ENCODE measurements at regions not wholly inside any gene's neighbourhood (a gene's known extent, or its start where the extent isn't known, plus 50 kb on each side); places are given as distances from the start of the nearest gene placed in this dataset.

DNA sequence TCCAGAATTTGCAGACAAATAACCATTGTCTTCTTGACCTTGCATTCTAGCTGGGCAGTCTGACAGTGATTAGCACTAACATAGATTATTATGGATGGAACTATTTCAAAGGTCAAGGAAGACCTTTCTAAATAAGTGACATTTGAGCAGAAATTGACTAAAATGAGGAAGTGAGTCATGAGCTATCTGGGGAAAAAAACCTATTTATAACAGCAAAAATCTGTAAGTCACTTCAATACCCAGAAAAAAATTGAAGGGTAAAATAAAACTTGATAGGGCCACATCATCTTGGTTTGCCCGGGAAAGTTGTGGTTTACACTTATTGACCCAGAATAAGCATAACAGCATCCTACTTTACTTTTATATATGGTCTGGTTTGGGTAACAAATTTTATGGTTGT, 414.6 kb upstream of the HS3ST1 start:
- Histone ChIP-seq H3K4me1 (no peaks in the 10 kb centered on the region), H3K9me3 (no peaks in the 10 kb centered on the region), H3K27ac (no peak overlapping the region), H3K36me3 (no peaks in the 10 kb centered on the region), H3K27me3 (no peaks in the 10 kb centered on the region), H3K4me3 (no peak overlapping the region)
- TF ChIP-seq POLR2A (IDR thresholded peaks at IDR 0.05) = no peak
- TF ChIP-seq POLR2AphosphoS5 (IDR thresholded peaks at IDR 0.05) = no peak
- no peak for TF ChIP-seq EP300 (IDR thresholded peaks at IDR 0.05)
- TF ChIP-seq, protein P1, sequence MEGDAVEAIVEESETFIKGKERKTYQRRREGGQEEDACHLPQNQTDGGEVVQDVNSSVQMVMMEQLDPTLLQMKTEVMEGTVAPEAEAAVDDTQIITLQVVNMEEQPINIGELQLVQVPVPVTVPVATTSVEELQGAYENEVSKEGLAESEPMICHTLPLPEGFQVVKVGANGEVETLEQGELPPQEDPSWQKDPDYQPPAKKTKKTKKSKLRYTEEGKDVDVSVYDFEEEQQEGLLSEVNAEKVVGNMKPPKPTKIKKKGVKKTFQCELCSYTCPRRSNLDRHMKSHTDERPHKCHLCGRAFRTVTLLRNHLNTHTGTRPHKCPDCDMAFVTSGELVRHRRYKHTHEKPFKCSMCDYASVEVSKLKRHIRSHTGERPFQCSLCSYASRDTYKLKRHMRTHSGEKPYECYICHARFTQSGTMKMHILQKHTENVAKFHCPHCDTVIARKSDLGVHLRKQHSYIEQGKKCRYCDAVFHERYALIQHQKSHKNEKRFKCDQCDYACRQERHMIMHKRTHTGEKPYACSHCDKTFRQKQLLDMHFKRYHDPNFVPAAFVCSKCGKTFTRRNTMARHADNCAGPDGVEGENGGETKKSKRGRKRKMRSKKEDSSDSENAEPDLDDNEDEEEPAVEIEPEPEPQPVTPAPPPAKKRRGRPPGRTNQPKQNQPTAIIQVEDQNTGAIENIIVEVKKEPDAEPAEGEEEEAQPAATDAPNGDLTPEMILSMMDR (IDR thresholded peaks at IDR 0.05) = no peak
- WGBS, 2 donors = 74 to 81% methylated on average over 1 of the region's 1 CpG
- intact Hi-C loops (cut with DNase I) = no loop called here
- DNase-seq = no peak

DNA sequence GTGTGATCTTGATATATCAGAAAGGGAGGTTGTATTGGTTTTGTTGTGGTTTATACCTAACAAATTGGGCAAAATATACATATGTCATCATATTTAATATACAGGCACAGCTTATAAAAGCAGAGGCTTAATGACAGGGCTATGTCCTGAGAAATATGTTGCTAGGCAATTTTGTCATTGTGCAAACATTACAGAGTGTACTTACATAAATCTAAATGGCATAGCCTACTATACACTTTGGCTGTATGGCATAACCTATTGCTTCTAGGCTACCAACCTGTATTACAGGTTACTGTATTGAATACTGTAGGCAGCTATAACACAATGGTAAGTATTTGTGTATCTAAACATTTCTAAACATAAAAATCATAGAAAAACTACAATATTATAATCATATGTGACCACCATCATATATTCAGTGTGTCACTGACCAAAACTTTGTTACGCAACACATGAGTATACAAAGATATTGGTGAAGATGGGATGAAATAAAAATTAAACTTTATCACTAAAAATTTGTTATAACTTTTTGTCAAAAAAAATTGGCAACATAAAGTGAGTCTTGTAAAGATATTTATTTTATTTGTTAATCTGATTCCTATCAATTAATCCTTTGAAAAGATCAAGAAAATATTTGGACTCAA, 414.0 kb upstream of the HS3ST1 start:
- Histone ChIP-seq H3K27ac (no peak overlapping the region), H3K36me3 (no peaks in the 10 kb centered on the region), H3K4me3 (no peak overlapping the region), H3K4me1 (no peaks in the 10 kb centered on the region), H3K9me3 (no peaks in the 10 kb centered on the region), H3K27me3 (no peaks in the 10 kb centered on the region)
- DNase-seq = no peak
- WGBS, 2 donors = 92 to 99% methylated on average over 1 of the region's 1 CpG
- intact Hi-C loops (cut with DNase I) = no loop called here
- no peak for TF ChIP-seq EP300 (IDR thresholded peaks at IDR 0.05)
- no peak for TF ChIP-seq POLR2AphosphoS5 (IDR thresholded peaks at IDR 0.05)
- no peak for TF ChIP-seq POLR2A (IDR thresholded peaks at IDR 0.05)
- TF ChIP-seq, protein P1 (IDR thresholded peaks at IDR 0.05) = no peak

DNA sequence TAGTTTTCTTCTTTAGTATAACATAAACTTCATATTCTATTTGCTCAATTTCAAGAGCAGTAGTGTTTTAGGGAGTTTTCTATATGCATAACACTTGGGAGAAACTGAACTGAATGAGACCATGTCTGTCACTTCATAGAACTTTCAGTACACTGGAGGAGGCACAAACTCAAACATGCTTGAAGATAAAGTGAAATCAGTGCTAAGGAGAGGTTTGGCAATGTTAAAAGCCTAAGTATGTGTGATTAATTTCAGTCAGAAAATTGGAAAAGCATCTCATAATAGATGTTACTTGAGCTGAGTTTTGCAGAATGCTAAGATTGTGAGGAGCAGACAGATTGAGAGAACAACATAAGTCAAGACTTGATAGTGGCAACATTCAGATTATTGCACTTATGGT, 411.2 kb upstream of the HS3ST1 start:
- Histone ChIP-seq H3K27ac (no peak overlapping the region), H3K4me3 (no peak overlapping the region), H3K9me3 (no peaks in the 10 kb centered on the region), H3K36me3 (no peaks in the 10 kb centered on the region), H3K27me3 (no peaks in the 10 kb centered on the region), H3K4me1 (no peaks in the 10 kb centered on the region)
- no peak for DNase-seq
- intact Hi-C loops (cut with DNase I) = no loop called here
- TF ChIP-seq, protein P1 (IDR thresholded peaks at IDR 0.05) = no peak
- TF ChIP-seq POLR2A (IDR thresholded peaks at IDR 0.05) = no peak

DNA sequence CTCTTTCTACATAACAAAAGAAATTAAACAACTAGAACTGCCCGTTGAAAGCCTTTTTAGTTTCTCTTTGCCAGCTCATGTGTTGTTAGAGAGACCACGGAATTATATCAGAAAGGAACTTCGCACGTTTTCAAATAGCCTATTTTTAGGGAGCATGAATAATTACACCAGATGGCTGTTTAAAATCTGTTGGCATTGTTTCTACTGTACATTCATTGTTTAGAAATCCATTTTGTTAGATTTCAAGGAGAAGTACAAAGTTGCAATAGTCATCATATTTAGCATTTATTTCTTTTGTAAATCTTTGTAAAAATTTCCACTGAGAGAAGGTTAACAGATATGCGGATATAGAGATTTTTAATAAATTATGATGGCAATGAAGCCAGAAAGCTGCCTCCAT, 403.0 kb upstream of the HS3ST1 start:
- Histone ChIP-seq H3K9me3 (no peaks in the 10 kb centered on the region), H3K27ac (no peak overlapping the region), H3K27me3 (no peaks in the 10 kb centered on the region), H3K4me1 (no peaks in the 10 kb centered on the region), H3K36me3 (no peaks in the 10 kb centered on the region), H3K4me3 (no peak overlapping the region)
- TF ChIP-seq POLR2A (IDR thresholded peaks at IDR 0.05) (no peak), EP300 (IDR thresholded peaks at IDR 0.05) (no peak), POLR2AphosphoS5 (IDR thresholded peaks at IDR 0.05) (no peak)
- TF ChIP-seq, protein P1 (IDR thresholded peaks at IDR 0.05) = no peak
- DNase-seq = no peak
- WGBS, 2 donors = 64 to 77% methylated on average over 5 of the region's 5 CpGs
- intact Hi-C loops (cut with DNase I) = no loop called here

DNA sequence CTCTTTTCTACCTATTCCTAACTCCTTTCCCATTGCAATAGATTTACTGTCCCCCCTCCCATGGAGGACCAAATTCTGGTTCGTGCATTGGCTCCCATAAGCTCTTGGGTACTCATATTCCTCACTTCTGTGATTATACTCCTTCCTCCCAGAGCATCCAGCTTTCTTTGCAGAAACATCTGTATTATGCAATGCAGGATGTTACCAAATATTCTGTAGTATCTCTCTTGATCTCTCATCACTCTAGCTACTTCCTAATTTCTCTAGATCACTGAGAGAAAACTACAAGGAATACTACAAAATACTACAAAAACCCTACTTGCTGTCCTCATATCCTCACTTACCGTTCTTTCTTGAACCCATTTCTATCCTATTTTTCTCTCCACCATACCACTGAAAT, 395.9 kb upstream of the HS3ST1 start:
- no peak overlapping the region for H3K4me3 ChIP-seq
- H3K36me3 ChIP-seq = no peaks in the 10 kb centered on the region
- H3K27me3 ChIP-seq = no peaks in the 10 kb centered on the region
- 71 to 81% methylated on average over 2 of the region's 2 CpGs for WGBS, 2 donors
- no peaks in the 10 kb centered on the region for H3K9me3 ChIP-seq
- DNase-seq = no peak
- H3K27ac ChIP-seq = no peak overlapping the region
- intact Hi-C loops (cut with DNase I) = no loop called here
- no peaks in the 10 kb centered on the region for H3K4me1 ChIP-seq
- no peak for TF ChIP-seq POLR2A (IDR thresholded peaks at IDR 0.05)
- TF ChIP-seq, protein P1 (IDR thresholded peaks at IDR 0.05) = no peak
- no peak for TF ChIP-seq EP300 (IDR thresholded peaks at IDR 0.05)
- no peak for TF ChIP-seq POLR2AphosphoS5 (IDR thresholded peaks at IDR 0.05)

Measured in sigmoid colon (tissue), 6 donors.